ENCODE measurements at regions not wholly inside any gene's neighbourhood (a gene's known extent, or its start where the extent isn't known, plus 50 kb on each side); places are given as distances from the start of the nearest gene placed in this dataset.

DNA sequence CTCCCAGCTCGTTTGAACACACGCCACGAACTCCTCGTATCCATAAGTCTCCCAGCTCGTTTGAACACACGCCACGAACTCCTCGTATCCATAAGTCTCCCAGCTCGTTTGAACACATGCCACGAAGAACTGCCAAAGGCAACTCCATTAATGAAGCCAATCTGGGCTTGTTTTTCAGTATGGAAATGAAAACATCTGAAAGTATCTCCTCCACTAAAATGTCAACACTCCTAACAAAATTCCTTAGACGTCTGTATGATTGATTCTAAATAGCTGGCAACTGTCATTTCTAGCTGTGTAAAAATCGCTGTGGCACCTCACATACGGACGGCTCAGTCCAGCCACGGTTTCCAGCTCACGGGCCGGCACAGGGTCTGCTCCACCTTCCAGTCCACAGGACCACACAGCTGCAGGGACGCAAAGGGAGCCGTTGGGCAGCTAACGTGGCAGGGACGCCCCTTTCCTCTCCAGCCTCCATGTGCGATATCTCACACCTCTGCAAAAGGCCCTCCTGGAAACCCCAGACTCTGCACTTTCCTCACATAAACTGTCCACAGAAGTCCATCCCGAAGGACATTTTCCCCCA, 67.1 kb upstream of the METRNL start:
- no peak for DNase-seq (ENCODE audit: low read depth)
- no peak for TF ChIP-seq CTCF (IDR thresholded peaks at IDR 0.05; ENCODE audit: insufficient read depth, low read depth, low read length, missing control alignments)

DNA sequence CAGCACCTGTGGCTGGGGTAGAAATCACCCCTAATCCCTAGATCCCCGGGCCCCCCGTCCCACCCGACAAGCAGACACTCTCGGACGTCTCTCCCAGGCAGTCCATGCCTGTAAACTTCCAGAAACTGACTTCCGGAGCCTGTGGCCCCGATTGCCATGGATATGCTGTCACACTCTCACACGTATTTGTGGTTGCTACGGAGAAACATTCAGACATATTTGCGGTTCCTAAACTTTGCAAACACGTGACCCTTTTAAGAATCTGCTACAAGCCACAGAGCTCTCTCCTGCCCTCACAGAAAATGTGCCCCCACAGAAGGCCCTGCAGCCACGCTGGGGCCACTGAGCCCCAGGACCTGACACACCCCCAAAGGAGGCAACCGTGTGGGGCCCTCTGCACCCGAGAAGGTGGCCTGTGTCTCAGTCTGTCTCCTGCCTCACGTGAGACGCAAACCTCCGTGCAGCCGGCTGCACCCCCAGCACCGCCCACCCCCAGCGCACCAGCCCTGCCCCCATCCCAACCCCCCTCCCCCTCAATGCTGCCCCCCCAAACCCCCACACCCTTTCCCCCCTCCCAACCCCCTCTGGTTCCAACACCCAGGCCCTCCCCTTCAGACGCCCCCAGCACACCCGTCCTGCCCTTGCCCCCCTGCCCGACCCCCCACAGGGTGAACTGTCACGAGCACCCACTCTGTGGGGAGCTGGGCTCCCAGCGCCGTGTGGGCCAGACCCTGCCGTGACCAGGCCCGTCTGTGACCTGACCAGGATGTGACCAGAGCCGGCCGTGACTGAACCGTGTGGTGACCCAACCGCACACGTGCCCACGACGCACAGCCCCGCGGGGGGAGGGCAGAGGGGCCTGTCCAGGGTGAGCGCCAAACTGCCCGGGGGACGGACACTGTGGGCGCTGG, 66.3 kb upstream of the METRNL start:
- no peak for TF ChIP-seq CTCF (IDR thresholded peaks at IDR 0.05; ENCODE audit: insufficient read depth, low read depth, low read length, missing control alignments)
- DNase-seq (ENCODE audit: low read depth): peak; percentile 8
- H3K4me3 ChIP-seq (ENCODE audit: low read length): no peak overlapping the region

More for the DNA sequence above, 67.1 kb upstream of the METRNL start:
- no peak overlapping the region for H3K4me3 ChIP-seq (ENCODE audit: low read length)

GRCh38 chr17:83013779-83014117, 65.7 kb upstream of the METRNL start:
- DNase-seq (ENCODE audit: low read depth): no peak
- no peak overlapping the region for H3K4me3 ChIP-seq (ENCODE audit: low read length)
- no peak for TF ChIP-seq CTCF (IDR thresholded peaks at IDR 0.05; ENCODE audit: insufficient read depth, low read depth, low read length, missing control alignments)

GRCh38 chr17:83014297-83014696, 65.1 kb upstream of the METRNL start:
- H3K4me3 ChIP-seq (ENCODE audit: low read length): no peak overlapping the region
- DNase-seq (ENCODE audit: low read depth): no peak
- no peak for TF ChIP-seq CTCF (IDR thresholded peaks at IDR 0.05; ENCODE audit: insufficient read depth, low read depth, low read length, missing control alignments)

DNA sequence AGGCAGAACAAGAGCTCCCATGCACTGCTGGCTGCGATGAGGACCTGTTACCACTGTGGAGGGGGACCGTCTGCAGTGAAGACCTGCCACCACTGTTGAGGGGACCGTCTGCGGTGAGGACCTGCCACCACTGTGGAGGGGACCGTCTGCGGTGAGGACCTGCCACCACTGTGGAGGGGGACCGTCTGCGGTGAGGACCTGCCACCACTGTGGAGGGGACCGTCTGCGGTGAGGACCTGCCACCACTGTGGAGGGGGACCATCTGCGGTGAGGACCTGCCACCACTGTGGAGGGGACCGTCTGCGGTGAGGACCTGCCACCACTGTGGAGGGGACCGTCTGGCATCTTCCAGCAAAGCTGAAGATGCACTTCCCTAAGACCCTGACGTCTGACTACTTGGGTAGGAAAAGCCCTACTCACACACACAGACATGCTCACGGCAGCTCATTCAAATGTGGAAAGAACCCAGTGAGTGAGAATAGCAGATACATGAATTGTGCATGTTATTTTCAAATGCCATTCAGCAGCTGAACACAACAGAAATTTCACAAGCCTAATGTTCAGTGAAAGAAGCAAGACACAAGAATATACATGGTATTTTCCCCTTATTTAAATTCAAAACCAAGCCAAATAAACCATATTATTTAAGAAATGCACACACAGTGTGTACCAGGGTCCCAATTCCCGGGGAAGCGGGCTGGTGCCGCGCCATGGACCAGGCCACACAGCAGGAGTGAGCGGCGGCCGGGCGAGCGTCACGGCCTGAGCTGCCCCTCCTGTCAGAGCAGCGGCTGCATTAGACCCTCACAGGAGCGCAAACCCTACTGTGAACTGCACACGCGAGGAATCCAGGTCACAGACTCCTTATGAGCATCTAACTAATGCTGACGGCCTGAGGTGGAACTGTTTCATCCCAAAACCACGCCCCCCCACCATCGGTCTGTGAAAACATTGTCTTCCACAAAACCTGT, 64.2 kb upstream of the METRNL start:
- no peak overlapping the region for H3K4me3 ChIP-seq (ENCODE audit: low read length)
- TF ChIP-seq CTCF (IDR thresholded peaks at IDR 0.05; ENCODE audit: insufficient read depth, low read depth, low read length, missing control alignments): no peak
- DNase-seq (ENCODE audit: low read depth): no peak

DNA sequence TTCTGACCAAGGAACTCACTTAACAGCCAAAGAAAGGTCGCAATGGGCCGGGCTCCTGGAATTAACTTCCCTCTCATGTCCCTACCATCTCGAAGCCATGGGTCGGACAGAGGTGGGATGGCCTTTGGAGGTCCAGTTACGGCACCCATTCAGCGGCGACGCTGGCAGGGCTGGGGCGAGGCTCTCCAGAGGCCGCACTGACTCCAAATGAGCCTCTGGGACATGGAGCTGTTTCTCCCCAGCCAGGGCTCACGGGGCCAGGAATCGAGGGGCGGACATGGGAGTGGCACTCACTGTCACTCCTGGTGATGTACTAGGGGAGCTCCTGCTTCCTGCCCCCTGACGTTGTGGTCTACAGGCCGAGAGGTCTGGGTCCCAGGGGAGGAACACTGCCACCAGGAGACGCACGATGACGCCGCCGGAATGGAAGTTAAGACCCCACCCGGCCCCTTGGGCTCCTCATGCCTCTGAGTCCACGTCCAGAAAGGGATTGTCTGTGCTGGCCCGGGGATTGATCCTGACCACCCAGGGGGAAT, 60.7 kb upstream of the METRNL start:
- TF ChIP-seq CTCF (IDR thresholded peaks at IDR 0.05; ENCODE audit: insufficient read depth, low read depth, low read length, missing control alignments): no peak
- no peak for DNase-seq (ENCODE audit: low read depth)
- no peak overlapping the region for H3K4me3 ChIP-seq (ENCODE audit: low read length)

All from epithelial cell of esophagus (primary cell).